ENCODE measurements at regions not wholly inside any gene's neighbourhood (a gene's known extent, or its start where the extent isn't known, plus 50 kb on each side); places are given as distances from the start of the nearest gene placed in this dataset.

DNA sequence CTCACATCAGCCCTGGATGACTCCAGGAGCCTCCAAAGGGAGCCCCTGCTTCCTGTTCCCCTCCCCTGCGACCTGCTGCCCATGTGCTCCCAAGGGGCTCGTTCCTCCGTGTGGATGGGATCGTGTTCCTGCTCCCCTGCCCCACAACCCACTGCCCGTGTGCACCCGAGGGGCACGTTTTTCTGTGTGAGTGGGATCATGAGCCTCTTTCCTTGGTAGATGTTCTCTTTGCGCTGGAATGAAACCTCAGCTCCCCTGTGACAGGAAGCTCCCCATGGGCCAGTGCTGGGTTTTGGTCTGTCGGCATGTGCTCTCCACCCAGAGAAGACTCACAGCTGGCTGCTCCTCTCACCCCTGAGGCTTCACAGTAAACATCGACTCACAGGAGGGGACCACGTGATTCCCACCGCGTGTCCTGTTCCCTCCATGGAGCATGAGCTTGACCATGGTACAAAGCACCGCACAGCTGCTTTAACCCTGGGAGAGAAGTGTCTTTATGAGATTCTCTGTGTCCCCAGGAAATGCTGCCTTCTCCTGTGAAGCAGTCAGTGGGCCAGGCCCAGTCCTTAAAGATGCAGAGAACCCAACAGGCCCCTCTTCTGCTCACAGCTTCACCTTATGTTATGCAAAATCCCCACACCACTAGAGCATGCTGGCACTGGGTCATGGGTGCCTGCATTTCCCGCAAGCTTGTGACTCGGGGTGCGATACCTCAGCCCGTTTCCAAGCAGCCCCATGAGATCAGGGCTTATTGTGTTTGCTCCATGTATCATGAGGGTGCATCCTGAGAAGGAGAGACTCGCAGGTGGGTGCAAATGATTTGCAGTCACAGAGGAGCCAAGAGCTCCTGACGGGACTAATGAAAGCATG, 215.1 kb downstream of the ERMARD start:
- Histone ChIP-seq H3K9me3 (replicated peaks; ENCODE audit: control insufficient read depth, insufficient read depth, low read length) (no peaks in the 10 kb centered on the region), H3K79me2 (ENCODE audit: control insufficient read depth, insufficient read depth, low read length) (no peaks in the 10 kb centered on the region), H3K4me3 (replicated peaks in 1 of 3; ENCODE audit: insufficient read depth in 1 of 3, low read depth in 1 of 3, low read length in 3 of 3) (no peak overlapping the region), H4K20me1 (replicated peaks; ENCODE audit: control insufficient read depth, extremely low read depth, insufficient read depth, low read length) (no peaks in the 10 kb centered on the region), H3K4me2 (ENCODE audit: insufficient read depth, low read length) (no peak overlapping the region), H2AFZ (ENCODE audit: low read depth, low read length) (no peak overlapping the region), H3K36me3 (ENCODE audit: control insufficient read depth in 2 of 2, extremely low read depth in 1 of 2, insufficient read depth in 2 of 2, low read length in 2 of 2) (no peaks in the 10 kb centered on the region), H3K9ac (replicated peaks; ENCODE audit: extremely low read depth, insufficient read depth, low read length) (no peak overlapping the region), H3K4me1 (ENCODE audit: control insufficient read depth, extremely low read depth, insufficient read depth, low read length) (peaks cover 2% of the 10 kb centered on the region), H3K27me3 (ENCODE audit: control insufficient read depth in 2 of 2, insufficient read depth in 2 of 2, low read length in 2 of 2) (no peaks in the 10 kb centered on the region), H3K27ac (ENCODE audit: insufficient read depth, low read depth, low read length) (no peak overlapping the region), H3K9me1 (replicated peaks; ENCODE audit: control insufficient read depth, extremely low read depth, insufficient read depth, low read length) (no peaks in the 10 kb centered on the region)
- TF ChIP-seq GATA2 (IDR thresholded peaks at IDR 0.05; ENCODE audit: insufficient read depth, insufficient read length, low read depth, low read length): no peak
- TF ChIP-seq MYC (IDR thresholded peaks at IDR 0.05; ENCODE audit: low read depth, low read length): no peak
- no peak for TF ChIP-seq JUN (IDR thresholded peaks at IDR 0.05; ENCODE audit: borderline replicate concordance, insufficient read depth, insufficient read length, low read depth)
- TF ChIP-seq, protein P1, sequence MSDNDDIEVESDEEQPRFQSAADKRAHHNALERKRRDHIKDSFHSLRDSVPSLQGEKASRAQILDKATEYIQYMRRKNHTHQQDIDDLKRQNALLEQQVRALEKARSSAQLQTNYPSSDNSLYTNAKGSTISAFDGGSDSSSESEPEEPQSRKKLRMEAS (IDR thresholded peaks at IDR 0.05; ENCODE audit: insufficient read depth, insufficient read length): no peak
- TF ChIP-seq, protein P2, sequence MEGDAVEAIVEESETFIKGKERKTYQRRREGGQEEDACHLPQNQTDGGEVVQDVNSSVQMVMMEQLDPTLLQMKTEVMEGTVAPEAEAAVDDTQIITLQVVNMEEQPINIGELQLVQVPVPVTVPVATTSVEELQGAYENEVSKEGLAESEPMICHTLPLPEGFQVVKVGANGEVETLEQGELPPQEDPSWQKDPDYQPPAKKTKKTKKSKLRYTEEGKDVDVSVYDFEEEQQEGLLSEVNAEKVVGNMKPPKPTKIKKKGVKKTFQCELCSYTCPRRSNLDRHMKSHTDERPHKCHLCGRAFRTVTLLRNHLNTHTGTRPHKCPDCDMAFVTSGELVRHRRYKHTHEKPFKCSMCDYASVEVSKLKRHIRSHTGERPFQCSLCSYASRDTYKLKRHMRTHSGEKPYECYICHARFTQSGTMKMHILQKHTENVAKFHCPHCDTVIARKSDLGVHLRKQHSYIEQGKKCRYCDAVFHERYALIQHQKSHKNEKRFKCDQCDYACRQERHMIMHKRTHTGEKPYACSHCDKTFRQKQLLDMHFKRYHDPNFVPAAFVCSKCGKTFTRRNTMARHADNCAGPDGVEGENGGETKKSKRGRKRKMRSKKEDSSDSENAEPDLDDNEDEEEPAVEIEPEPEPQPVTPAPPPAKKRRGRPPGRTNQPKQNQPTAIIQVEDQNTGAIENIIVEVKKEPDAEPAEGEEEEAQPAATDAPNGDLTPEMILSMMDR (IDR thresholded peaks at IDR 0.05; ENCODE audit: extremely low read depth in 1 of 2, insufficient read depth in 1 of 2, low read depth in 1 of 2, low read length in 2 of 2): no peak
- no peak for TF ChIP-seq POLR2A (IDR thresholded peaks at IDR 0.05; ENCODE audit: low read depth, low read length)
- TF ChIP-seq EZH2 (IDR thresholded peaks at IDR 0.05; ENCODE audit: borderline replicate concordance, low read depth, low read length, severe bottlenecking): no peak
- no peak for TF ChIP-seq POLR2AphosphoS5 (IDR thresholded peaks at IDR 0.05; ENCODE audit: insufficient read depth, low read depth, low read length)
- TF ChIP-seq FOS (IDR thresholded peaks at IDR 0.05; ENCODE audit: borderline replicate concordance, insufficient read depth, low read length): no peak
- BruUV-seq (replicated peaks): no TSS peak
- no peak for DNase-seq (ENCODE audit: low read depth, low spot score)
- no peak for FAIRE-seq
- CTCF ChIA-PET: interaction anchor here (1.1 to 9.4 kb wide), 2 partner anchors 32 to 135 kb away, joined by 3 to 70 read pairs; no protein-coding TSS in a partner anchor
- dilution Hi-C loops (cut with MboI; ENCODE audit: extremely low pct_ligation_motif_present, low sequenced_read_pairs): no loop called here
- POLR2A ChIA-PET: no interaction called here
- intact Hi-C loops (cut with micrococcal nuclease): no loop called here
